Germinal center (tissue), 1 donor: ENCODE measurements at regions not wholly inside any gene's neighbourhood (a gene's known extent, or its start where the extent isn't known, plus 50 kb on each side); places are given as distances from the start of the nearest gene placed in this dataset.
A peak's percentile ranks its signal among the peaks of the same experiment; 100 is the strongest.

Source experiments
- DNase-seq: peaks from one replicate; pipeline ENCODE4 v3.0.0; 2012; ENCODE audit warnings: mixed read lengths, low spot score

DNA sequence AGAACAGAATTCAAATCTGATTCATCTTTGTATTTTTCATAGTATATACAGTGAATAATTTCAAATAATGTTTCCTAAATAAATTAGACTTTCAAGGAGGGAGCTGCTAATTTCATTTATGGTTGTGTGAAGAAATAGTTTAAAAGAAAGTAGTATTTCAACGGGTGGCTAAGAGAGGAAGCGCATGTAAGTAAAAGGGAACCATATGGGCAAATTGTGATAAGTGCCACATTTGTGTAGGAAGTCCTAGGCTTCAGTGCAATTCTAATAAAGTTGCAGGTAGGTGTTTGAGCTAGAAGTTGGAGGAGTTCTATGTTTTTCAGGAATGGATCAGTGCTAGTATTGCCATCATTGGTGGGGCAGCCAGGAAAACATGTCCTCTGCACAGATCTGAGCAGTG, 178.8 kb upstream of the PRDM1 start:
- no peak for DNase-seq

GRCh38 chr6:105902401-105903031, 183.6 kb upstream of the PRDM1 start:
- no peak for DNase-seq

DNA sequence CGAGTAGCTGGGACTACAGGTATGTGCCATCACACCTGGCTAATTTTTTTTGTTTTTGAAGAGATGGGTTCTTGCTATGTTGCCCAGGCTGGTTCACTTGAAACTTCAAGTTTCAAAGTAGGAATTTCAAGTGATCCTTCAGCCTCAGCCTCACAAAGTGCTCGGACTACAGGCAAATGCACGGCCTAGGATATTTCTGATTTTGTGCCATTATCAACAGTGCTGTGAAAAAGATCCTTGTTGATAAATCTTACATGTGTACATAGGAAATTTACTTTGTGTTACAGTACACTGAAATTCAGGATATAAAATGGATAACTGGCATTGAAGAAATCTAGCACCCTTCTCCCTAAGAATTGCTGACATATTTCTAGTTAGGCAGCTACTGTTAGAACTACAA, 184.6 kb upstream of the PRDM1 start:
- no peak for DNase-seq

DNA sequence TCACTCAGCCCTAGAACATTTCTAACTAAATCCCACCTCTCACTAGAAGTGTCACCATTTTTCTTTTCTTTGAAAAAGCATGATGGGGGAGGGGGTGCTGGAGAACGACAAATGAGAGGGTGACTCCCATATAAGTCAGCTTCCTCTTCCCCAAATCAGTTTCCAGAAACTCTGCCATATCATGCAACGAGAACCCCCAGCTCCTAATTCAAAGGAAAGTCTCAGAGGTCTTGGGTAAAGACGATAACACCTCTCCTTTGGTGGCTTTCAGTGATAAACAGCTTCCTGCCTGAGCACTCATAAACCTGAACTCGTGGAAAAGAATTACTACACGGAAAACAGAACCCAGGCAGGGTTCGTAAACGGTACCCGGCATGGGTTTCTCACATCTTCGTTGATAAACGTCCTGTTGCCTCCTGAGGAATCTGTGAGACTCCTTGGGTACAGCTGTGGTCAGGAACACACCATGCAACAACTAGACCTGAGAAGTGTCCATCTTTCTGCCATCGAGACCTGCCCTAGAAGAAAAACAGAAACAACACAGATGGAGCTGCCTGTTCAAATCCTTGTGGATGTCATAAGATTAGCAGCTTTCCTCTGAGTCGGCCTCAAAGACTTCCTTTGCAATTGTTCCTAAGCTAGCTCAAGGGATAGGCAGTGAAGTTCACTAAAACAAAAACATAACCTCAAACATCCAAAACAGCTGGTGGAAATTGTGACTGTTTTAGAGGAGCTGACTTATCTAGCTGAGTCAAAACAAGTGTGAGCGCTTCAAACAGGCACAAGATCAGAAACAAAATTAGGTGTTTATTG, 185.8 kb upstream of the PRDM1 start:
- DNase-seq: no peak

GRCh38 chr6:105898286-105898685, 187.8 kb upstream of the PRDM1 start:
- no peak for DNase-seq

- no peak for DNase-seq
Measured at GRCh38 chr6:105897131-105897530, 189.0 kb upstream of the PRDM1 start.

- no peak for DNase-seq
Measured at GRCh38 chr6:105896821-105897095, 189.4 kb upstream of the PRDM1 start.

GRCh38 chr6:105896052-105896820, 189.9 kb upstream of the PRDM1 start:
- no peak for DNase-seq

- no peak for DNase-seq
Measured at GRCh38 chr6:105894556-105894955, 191.6 kb upstream of the PRDM1 start.

DNA sequence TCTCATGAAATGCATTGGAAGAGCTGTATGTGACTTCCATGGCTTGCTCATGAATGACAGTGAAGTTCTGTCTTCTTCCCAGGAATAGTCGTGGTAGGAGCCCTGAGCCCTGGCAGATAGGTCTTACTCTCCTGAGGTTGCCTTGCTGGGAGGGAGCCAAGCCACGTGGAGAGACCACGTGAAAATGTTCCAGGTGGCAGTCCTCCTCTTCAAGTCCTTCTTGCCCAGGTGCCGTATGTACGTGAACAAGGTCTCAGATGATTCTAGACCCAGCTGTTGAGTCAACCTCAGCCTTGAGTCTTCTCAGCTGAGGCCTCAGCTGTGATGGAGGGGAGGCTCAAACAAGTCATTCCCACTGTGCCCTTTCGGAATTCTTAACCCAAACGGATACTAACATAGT, 192.4 kb upstream of the PRDM1 start:
- DNase-seq: no peak

- peak; percentile 48 for DNase-seq
Measured at GRCh38 chr6:105892577-105893262, 193.4 kb upstream of the PRDM1 start.

GRCh38 chr6:105890521-105891244, 195.5 kb upstream of the PRDM1 start:
- no peak for DNase-seq

DNA sequence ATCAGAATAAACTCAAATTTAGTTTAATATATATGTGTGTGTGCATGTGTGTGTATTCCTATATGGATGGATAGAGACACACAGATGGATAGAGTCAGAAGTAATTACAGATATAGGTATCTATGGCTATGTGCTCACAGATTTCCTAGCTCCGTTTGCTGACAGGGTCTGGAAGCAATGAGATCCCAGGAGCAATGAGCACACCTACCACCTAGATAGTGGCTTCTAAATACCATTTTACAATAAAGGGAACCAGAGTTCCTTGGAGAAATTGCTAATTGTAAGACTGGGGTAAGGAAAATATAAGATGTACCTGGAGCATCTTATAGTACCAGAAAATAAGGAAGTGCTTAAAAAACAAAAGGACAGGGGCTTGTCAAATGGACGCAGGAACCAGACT, 196.2 kb upstream of the PRDM1 start:
- DNase-seq: no peak

GRCh38 chr6:105886814-105887544, 199.2 kb upstream of the PRDM1 start:
- no peak for DNase-seq

DNA sequence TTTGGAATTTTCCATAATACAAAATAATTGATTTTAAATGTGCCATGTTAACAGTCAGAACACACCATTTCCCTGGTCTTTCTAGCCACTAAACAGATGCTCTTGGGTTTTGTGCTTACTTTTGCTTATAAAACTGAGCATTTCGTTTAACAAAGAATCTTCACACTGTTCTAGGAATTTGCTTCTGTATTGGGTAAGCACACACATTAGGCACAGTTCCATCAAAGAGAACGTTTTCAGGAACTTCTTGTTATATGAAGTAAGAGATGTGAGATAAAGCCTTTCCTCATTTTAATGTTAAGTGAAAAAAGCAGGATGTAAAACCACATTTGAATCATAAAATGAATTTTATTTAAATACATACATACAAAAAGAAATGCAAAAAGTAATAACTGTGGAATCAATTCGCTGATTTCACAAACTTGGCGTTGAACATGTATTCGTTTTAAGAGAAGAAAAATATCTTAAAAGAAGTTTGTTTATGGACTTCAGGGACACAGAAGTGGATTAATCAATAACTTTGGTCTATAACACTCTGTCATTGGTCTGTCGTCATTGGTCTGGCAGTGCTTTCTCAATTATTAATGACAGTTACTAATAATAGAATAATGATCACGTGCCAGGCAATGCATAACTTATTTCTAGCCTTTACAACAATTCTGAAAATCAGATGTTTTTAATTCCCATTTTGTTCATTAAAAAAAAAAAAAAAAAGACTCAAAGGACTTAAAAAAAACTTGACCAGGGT, 199.9 kb upstream of the PRDM1 start:
- DNase-seq: no peak

GRCh38 chr6:105884426-105884825, 201.7 kb upstream of the PRDM1 start:
- DNase-seq: peak; percentile 34

- no peak for DNase-seq
Measured at GRCh38 chr6:105884011-105884410, 202.1 kb upstream of the PRDM1 start.

- DNase-seq: no peak
Measured at GRCh38 chr6:105882828-105883227, 203.3 kb upstream of the PRDM1 start.

- DNase-seq: no peak
Measured at GRCh38 chr6:105882121-105882803, 203.9 kb upstream of the PRDM1 start.

DNA sequence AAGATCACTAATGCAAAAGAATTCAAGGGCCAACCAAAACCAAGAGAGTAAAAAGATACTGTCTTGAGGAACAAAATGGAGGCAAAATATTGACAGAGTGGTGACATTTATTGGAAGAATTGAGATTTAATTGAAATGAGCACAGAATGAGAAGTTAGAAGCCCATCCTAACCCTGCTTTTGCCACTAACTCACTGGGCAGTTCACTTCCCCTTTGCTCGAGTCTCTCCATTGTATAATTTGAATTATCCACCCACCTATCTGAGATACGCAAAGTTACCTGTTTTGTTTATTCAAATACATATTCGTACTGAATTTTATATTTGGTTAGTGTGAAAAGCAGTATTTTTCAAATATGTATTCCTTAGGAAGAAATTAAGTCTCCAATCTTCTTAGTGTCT, 204.5 kb upstream of the PRDM1 start:
- no peak for DNase-seq
